ENCODE measurements at regions not wholly inside any gene's neighbourhood (a gene's known extent, or its start where the extent isn't known, plus 50 kb on each side); places are given as distances from the start of the nearest gene placed in this dataset.

- Histone ChIP-seq H3K9me3 (no peaks in the 10 kb centered on the region), H3K27ac (no peak overlapping the region), H3K27me3 (peaks cover 0 to 4% of the 10 kb centered on the region in 2 donors), H3K36me3 (no peaks in the 10 kb centered on the region), H3K4me1 (no peaks in the 10 kb centered on the region), H3K4me3 (no peak overlapping the region)
- intact Hi-C loops (cut with DNase I; ENCODE audit: low total_unique reads) = no loop called here
- TF ChIP-seq, protein P1, sequence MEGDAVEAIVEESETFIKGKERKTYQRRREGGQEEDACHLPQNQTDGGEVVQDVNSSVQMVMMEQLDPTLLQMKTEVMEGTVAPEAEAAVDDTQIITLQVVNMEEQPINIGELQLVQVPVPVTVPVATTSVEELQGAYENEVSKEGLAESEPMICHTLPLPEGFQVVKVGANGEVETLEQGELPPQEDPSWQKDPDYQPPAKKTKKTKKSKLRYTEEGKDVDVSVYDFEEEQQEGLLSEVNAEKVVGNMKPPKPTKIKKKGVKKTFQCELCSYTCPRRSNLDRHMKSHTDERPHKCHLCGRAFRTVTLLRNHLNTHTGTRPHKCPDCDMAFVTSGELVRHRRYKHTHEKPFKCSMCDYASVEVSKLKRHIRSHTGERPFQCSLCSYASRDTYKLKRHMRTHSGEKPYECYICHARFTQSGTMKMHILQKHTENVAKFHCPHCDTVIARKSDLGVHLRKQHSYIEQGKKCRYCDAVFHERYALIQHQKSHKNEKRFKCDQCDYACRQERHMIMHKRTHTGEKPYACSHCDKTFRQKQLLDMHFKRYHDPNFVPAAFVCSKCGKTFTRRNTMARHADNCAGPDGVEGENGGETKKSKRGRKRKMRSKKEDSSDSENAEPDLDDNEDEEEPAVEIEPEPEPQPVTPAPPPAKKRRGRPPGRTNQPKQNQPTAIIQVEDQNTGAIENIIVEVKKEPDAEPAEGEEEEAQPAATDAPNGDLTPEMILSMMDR (IDR thresholded peaks at IDR 0.05) = no peak
- DNase-seq = no peak
These were observed 96.0 kb downstream of the GATA3 start for GRCh38 chr10:8150401-8150905.

DNA sequence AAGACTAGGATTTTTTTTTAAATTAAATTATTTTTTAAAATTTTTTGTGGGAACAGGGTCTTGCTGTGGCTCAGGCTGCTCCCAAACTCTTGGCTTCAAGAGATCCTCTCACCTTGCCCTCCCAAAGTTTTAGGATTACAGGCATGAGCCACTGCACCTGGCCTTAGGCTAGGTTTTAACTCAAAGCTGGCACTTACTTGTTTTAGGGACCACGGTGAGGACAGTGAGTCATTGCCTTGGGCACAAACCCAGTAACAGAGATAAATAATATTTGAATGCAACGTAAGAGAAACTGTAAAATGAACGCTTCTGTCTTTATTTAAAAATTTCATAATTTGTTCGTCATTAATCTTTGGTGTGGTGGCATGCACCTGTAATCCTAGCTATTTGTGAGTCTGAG, 96.6 kb downstream of the GATA3 start:
- no peak for DNase-seq
- TF ChIP-seq, protein P1 (IDR thresholded peaks at IDR 0.05) = no peak
- no peak overlapping the region for H3K27ac ChIP-seq
- peaks cover 0 to 4% of the 10 kb centered on the region in 2 donors for H3K27me3 ChIP-seq
- intact Hi-C loops (cut with DNase I; ENCODE audit: low total_unique reads) = no loop called here
- H3K36me3 ChIP-seq = no peaks in the 10 kb centered on the region
- H3K4me3 ChIP-seq = no peak overlapping the region
- H3K9me3 ChIP-seq = no peaks in the 10 kb centered on the region
- H3K4me1 ChIP-seq = no peaks in the 10 kb centered on the region

GRCh38 chr10:8156918-8157317, 102.4 kb downstream of the GATA3 start:
- H3K36me3 ChIP-seq = no peaks in the 10 kb centered on the region
- no peak overlapping the region for H3K27ac ChIP-seq
- TF ChIP-seq, protein P1 (IDR thresholded peaks at IDR 0.05) = no peak
- H3K9me3 ChIP-seq = no peaks in the 10 kb centered on the region
- intact Hi-C loops (cut with DNase I; ENCODE audit: low total_unique reads) = no loop called here
- no peak overlapping the region for H3K4me3 ChIP-seq
- H3K4me1 ChIP-seq = no peaks in the 10 kb centered on the region
- H3K27me3 ChIP-seq = no peaks in the 10 kb centered on the region
- DNase-seq = no peak

- no peaks in the 10 kb centered on the region for H3K4me1 ChIP-seq
- no peak for DNase-seq
- H3K4me3 ChIP-seq = no peak overlapping the region
- TF ChIP-seq, protein P1 (IDR thresholded peaks at IDR 0.05) = no peak
- no peaks in the 10 kb centered on the region for H3K27me3 ChIP-seq
- H3K9me3 ChIP-seq = no peaks in the 10 kb centered on the region
- intact Hi-C loops (cut with DNase I; ENCODE audit: low total_unique reads) = no loop called here
- H3K36me3 ChIP-seq = no peaks in the 10 kb centered on the region
- H3K27ac ChIP-seq = no peak overlapping the region
These were observed 103.9 kb downstream of the GATA3 start for GRCh38 chr10:8158193-8159071.

DNA sequence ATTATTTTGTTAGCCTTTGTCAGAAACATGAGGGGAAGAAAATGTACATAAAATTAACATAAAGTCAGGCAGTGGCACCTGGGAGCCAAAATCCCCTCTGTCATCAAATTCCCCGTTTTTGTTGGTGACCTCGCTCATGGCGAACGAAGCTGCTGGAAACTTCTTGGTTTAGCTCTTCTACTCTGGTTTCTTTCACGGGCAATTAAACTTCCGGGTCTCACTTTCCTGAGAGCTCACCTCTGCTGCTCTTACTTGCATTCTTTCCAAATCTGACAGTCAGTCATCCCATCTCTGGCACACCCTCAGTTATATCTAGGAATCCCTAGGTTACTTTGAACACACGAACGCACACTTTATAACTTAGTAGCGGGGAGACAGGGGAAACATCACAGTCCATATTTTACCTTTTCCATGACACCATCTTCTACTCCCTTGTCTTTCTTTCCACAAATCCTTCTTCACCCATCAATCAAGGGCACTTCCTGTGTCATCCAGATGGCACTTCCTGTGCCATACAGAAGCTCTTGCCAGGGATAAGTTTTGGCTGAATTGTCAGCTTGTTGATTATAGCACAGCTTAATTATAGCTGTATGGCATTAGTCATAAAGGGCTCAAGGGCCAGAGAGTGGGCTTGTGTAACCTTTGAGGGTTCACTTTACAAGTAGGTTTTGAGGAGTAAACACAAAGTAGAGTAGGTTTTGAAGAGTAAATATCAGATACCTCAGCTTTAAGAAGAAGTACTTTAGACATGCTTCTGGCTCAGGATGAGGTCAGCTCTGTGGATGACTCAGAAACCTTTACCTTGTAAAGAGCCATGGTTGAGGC, 105.1 kb downstream of the GATA3 start:
- DNase-seq = no peak
- H3K9me3 ChIP-seq = no peaks in the 10 kb centered on the region
- no peaks in the 10 kb centered on the region for H3K4me1 ChIP-seq
- no peaks in the 10 kb centered on the region for H3K36me3 ChIP-seq
- TF ChIP-seq, protein P1 (IDR thresholded peaks at IDR 0.05) = no peak
- H3K27ac ChIP-seq = no peak overlapping the region
- no peak overlapping the region for H3K4me3 ChIP-seq
- H3K27me3 ChIP-seq = no peaks in the 10 kb centered on the region
- intact Hi-C loops (cut with DNase I; ENCODE audit: low total_unique reads) = no loop called here

Measured in tibial artery (tissue), 4 donors.